ENCODE measurements at regions not wholly inside any gene's neighbourhood (a gene's known extent, or its start where the extent isn't known, plus 50 kb on each side); places are given as distances from the start of the nearest gene placed in this dataset.
"Not testable (repeated sequence)": the region's sequence is repeated elsewhere in the genome, so short reads cannot be mapped to it uniquely, and the experiment has no call there.

GRCh38 chr3:148525621-148526020 lies 172.1 kb upstream of the AGTR1 start:
- peak in 2 of 3 donors; percentile 8 to 35 for DNase-seq (ENCODE audit: low read depth in 2 of 3, low spot score in 2 of 3)

- no peak for DNase-seq (ENCODE audit: low read depth in 2 of 3, low spot score in 2 of 3)
These were observed 169.7 kb upstream of the AGTR1 start for GRCh38 chr3:148528024-148528423.

GRCh38 chr3:148531836-148532235 lies 165.9 kb upstream of the AGTR1 start:
- DNase-seq (ENCODE audit: low read depth in 2 of 3, low spot score in 2 of 3) = no peak

- no peak for DNase-seq (ENCODE audit: low read depth in 2 of 3, low spot score in 2 of 3)
These were observed 165.4 kb upstream of the AGTR1 start for GRCh38 chr3:148532326-148532725.

- DNase-seq (ENCODE audit: low read depth in 2 of 3, low spot score in 2 of 3) = no peak
These were observed 164.9 kb upstream of the AGTR1 start for GRCh38 chr3:148532774-148533173.

- DNase-seq (ENCODE audit: low read depth in 2 of 3, low spot score in 2 of 3) = no peak
These were observed 163.4 kb upstream of the AGTR1 start for GRCh38 chr3:148534089-148534988.

- DNase-seq (ENCODE audit: low read depth in 2 of 3, low spot score in 2 of 3) = no peak
These were observed 162.7 kb upstream of the AGTR1 start for GRCh38 chr3:148535001-148535400.

GRCh38 chr3:148540266-148540665 lies 157.4 kb upstream of the AGTR1 start:
- no peak for DNase-seq (ENCODE audit: low read depth in 2 of 3, low spot score in 2 of 3)

- DNase-seq (ENCODE audit: low read depth in 2 of 3, low spot score in 2 of 3) = no peak
These were observed 156.9 kb upstream of the AGTR1 start for GRCh38 chr3:148540851-148541250.

GRCh38 chr3:148546959-148547358 lies 150.7 kb upstream of the AGTR1 start:
- DNase-seq (ENCODE audit: low read depth in 2 of 3, low spot score in 2 of 3) = no peak

GRCh38 chr3:148551767-148552260 lies 145.9 kb upstream of the AGTR1 start:
- DNase-seq (ENCODE audit: low read depth in 2 of 3, low spot score in 2 of 3) = no peak

- DNase-seq (ENCODE audit: low read depth in 2 of 3, low spot score in 2 of 3) = no peak
These were observed 143.3 kb upstream of the AGTR1 start for GRCh38 chr3:148554367-148554766.

- DNase-seq (ENCODE audit: low read depth in 2 of 3, low spot score in 2 of 3) = no peak
These were observed 141.0 kb upstream of the AGTR1 start for GRCh38 chr3:148556664-148557063.

- DNase-seq (ENCODE audit: low read depth in 2 of 3, low spot score in 2 of 3) = not testable (repeated sequence)
These were observed 120.1 kb upstream of the AGTR1 start for GRCh38 chr3:148577579-148577978.

- no peak for DNase-seq (ENCODE audit: low read depth in 2 of 3, low spot score in 2 of 3)
These were observed 115.6 kb upstream of the AGTR1 start for GRCh38 chr3:148582126-148582525.

- no peak for DNase-seq (ENCODE audit: low read depth in 2 of 3, low spot score in 2 of 3)
These were observed 113.9 kb upstream of the AGTR1 start for GRCh38 chr3:148583793-148584192.

- DNase-seq (ENCODE audit: low read depth in 2 of 3, low spot score in 2 of 3) = no peak
These were observed 113.3 kb upstream of the AGTR1 start for GRCh38 chr3:148584438-148584837.

GRCh38 chr3:148585671-148586379 lies 111.9 kb upstream of the AGTR1 start:
- no peak for DNase-seq (ENCODE audit: low read depth in 2 of 3, low spot score in 2 of 3)

- no peak for DNase-seq (ENCODE audit: low read depth in 2 of 3, low spot score in 2 of 3)
These were observed 109.4 kb upstream of the AGTR1 start for GRCh38 chr3:148588291-148588690.

GRCh38 chr3:148591525-148591924 lies 106.2 kb upstream of the AGTR1 start:
- DNase-seq (ENCODE audit: low read depth in 2 of 3, low spot score in 2 of 3) = no peak

- DNase-seq (ENCODE audit: low read depth in 2 of 3, low spot score in 2 of 3) = no peak
These were observed 99.1 kb upstream of the AGTR1 start for GRCh38 chr3:148598619-148599018.

- no peak for DNase-seq (ENCODE audit: low read depth in 2 of 3, low spot score in 2 of 3)
These were observed 98.2 kb upstream of the AGTR1 start for GRCh38 chr3:148599481-148599880.
